GM21381 (cell line): ENCODE measurements at regions not wholly inside any gene's neighbourhood (a gene's known extent, or its start where the extent isn't known, plus 50 kb on each side); places are given as distances from the start of the nearest gene placed in this dataset.
"Not testable (repeated sequence)": the region's sequence is repeated elsewhere in the genome, so short reads cannot be mapped to it uniquely, and the experiment has no call there.

Experiments
- ATAC-seq: cut with Tn5 transposase; IDR thresholded peaks from one replicate; pipeline ENCODE4 v1.9.1; 2021; ENCODE audit warnings: mild to moderate bottlenecking, moderate library complexity; ENCODE audit not compliant: unreplicated experiment

GRCh38 chr6:74343321-74343720, 647.3 kb downstream of the CD109 start:
- not testable (repeated sequence) for ATAC-seq

GRCh38 chr6:74334722-74335121, 638.7 kb downstream of the CD109 start:
- no peak for ATAC-seq

GRCh38 chr6:74333406-74333805, 637.4 kb downstream of the CD109 start:
- no peak for ATAC-seq

GRCh38 chr6:74320715-74321114, 624.7 kb downstream of the CD109 start:
- no peak for ATAC-seq

GRCh38 chr6:74320074-74320473, 624.1 kb downstream of the CD109 start:
- ATAC-seq: no peak

GRCh38 chr6:74319292-74319691, 623.3 kb downstream of the CD109 start:
- no peak for ATAC-seq

GRCh38 chr6:74318738-74319137, 622.7 kb downstream of the CD109 start:
- ATAC-seq: no peak

GRCh38 chr6:74312081-74312480, 616.1 kb downstream of the CD109 start:
- ATAC-seq: no peak

- no peak for ATAC-seq
These were observed 615.4 kb downstream of the CD109 start for GRCh38 chr6:74311431-74311830.

- no peak for ATAC-seq
These were observed 593.9 kb downstream of the CD109 start for GRCh38 chr6:74289884-74290283.

- no peak for ATAC-seq
These were observed 591.9 kb downstream of the CD109 start for GRCh38 chr6:74287932-74288331.

GRCh38 chr6:74287441-74287840, 591.4 kb downstream of the CD109 start:
- no peak for ATAC-seq

GRCh38 chr6:74284284-74284683, 588.3 kb downstream of the CD109 start:
- no peak for ATAC-seq

GRCh38 chr6:74283532-74283931, 587.5 kb downstream of the CD109 start:
- no peak for ATAC-seq

GRCh38 chr6:74282143-74282689, 586.2 kb downstream of the CD109 start:
- no peak for ATAC-seq

GRCh38 chr6:74280130-74280692, 584.2 kb downstream of the CD109 start:
- ATAC-seq: no peak

GRCh38 chr6:74277777-74278186, 581.8 kb downstream of the CD109 start:
- ATAC-seq: no peak

GRCh38 chr6:74273541-74273940, 577.5 kb downstream of the CD109 start:
- ATAC-seq: no peak

- ATAC-seq: no peak
These were observed 573.5 kb downstream of the CD109 start for GRCh38 chr6:74269600-74269858.

GRCh38 chr6:74268815-74269599, 573.0 kb downstream of the CD109 start:
- no peak for ATAC-seq

GRCh38 chr6:74259981-74260380, 564.0 kb downstream of the CD109 start:
- ATAC-seq: no peak

- ATAC-seq: no peak
These were observed 560.8 kb downstream of the CD109 start for GRCh38 chr6:74256781-74257180.

GRCh38 chr6:74256381-74256780, 560.4 kb downstream of the CD109 start:
- ATAC-seq: no peak
